H1 (cell line): ENCODE measurements at regions not wholly inside any gene's neighbourhood (a gene's known extent, or its start where the extent isn't known, plus 50 kb on each side); places are given as distances from the start of the nearest gene placed in this dataset.

ENCODE experiments used
- BACH1 ChIP-seq: IDR thresholded peaks from 2 replicates; pipeline ENCODE4 v1.6.1; 2012; ENCODE audit warnings: low read length, improper control_type of control experiment
- CHD1 ChIP-seq: IDR thresholded peaks from 2 replicates; pipeline ENCODE4 v1.6.1; 2012; ENCODE audit warnings: low read depth, low read length, improper control_type of control experiment
- CTBP2 ChIP-seq: IDR thresholded peaks from 2 replicates; pipeline ENCODE4 v1.7.0; 2011; ENCODE audit warnings: borderline replicate concordance, mild to moderate bottlenecking, moderate library complexity, mixed read lengths, low read length; ENCODE audit not compliant: insufficient read depth, insufficient read length
- CTCF ChIP-seq, 3 experiments: IDR thresholded peaks; 1 replicate in 2 of 3; 2 replicates in 1 of 3; pipeline versions ENCODE4 v1.5.1 to v1.6.1; 2011; ENCODE audit warnings: low read length in 3 of 3, mild to moderate bottlenecking in 3 of 3, inconsistent platforms in 2 of 3, low read depth in 1 of 3, moderate library complexity in 1 of 3; ENCODE audit not compliant: insufficient read depth in 1 of 3; ENCODE audit errors: control extremely low read depth in 1 of 3
- EP300 ChIP-seq, 2 experiments: IDR thresholded peaks; 1 replicate in 1 of 2; 2 replicates in 1 of 2; pipeline ENCODE4 v1.6.1; 2011 to 2012; ENCODE audit warnings: low read depth in 2 of 2, low read length in 2 of 2, mild to moderate bottlenecking in 2 of 2, borderline replicate concordance in 1 of 2, inconsistent platforms in 1 of 2, moderate library complexity in 1 of 2
- JUND ChIP-seq: IDR thresholded peaks from 2 replicates; pipeline ENCODE4 v1.6.1; 2011; ENCODE audit warnings: mild to moderate bottlenecking, improper control_type of control experiment, low read length
- POLR2A ChIP-seq, 2 experiments: IDR thresholded peaks; 1 replicate in 1 of 2; 2 replicates in 1 of 2; pipeline ENCODE4 v1.6.1; 2011; ENCODE audit warnings: low read depth in 2 of 2, low read length in 2 of 2, mild to moderate bottlenecking in 2 of 2; ENCODE audit errors: control extremely low read depth in 1 of 2
- POLR2AphosphoS5 ChIP-seq: IDR thresholded peaks from 2 replicates; pipeline ENCODE4 v1.6.1; 2011; ENCODE audit warnings: low read depth, low read length
- SIN3A ChIP-seq, 2 experiments: IDR thresholded peaks in 1 of 2; conservative IDR thresholded peaks in 1 of 2; 2 replicates each; pipeline ENCODE4 v1.6.1; 2011 to 2012; ENCODE audit warnings: low read length in 2 of 2, improper control_type of control experiment in 1 of 2, low read depth in 1 of 2, mild to moderate bottlenecking in 1 of 2
- SUZ12 ChIP-seq: fragments of 200-600 bp; sonication (generic); IDR thresholded peaks from 2 replicates; pipeline ENCODE4 v1.6.1; 2012; ENCODE audit warnings: mild to moderate bottlenecking, inconsistent platforms, low read length, moderate library complexity, mixed read lengths
- USF2 ChIP-seq: IDR thresholded peaks from 2 replicates; pipeline ENCODE4 v1.6.1; 2011; ENCODE audit warnings: low read length, improper control_type of control experiment
- YY1 ChIP-seq: IDR thresholded peaks from 2 replicates; pipeline ENCODE4 v1.6.1; 2011; ENCODE audit warnings: low read depth, mild to moderate bottlenecking, low read length

GRCh38 chr2:189350540-189351209, 90.6 kb upstream of the WDR75 start:
- no peak for TF ChIP-seq EP300 (IDR thresholded peaks at IDR 0.05; ENCODE audit: borderline replicate concordance in 1 of 2, low read depth in 2 of 2, low read length in 2 of 2)
- TF ChIP-seq JUND: no peak
- no peak for TF ChIP-seq POLR2AphosphoS5
- TF ChIP-seq SUZ12: no peak
- TF ChIP-seq YY1: no peak
- TF ChIP-seq CTBP2: no peak
- TF ChIP-seq SIN3A (conservative IDR thresholded peaks at IDR 0.05 in 1 of 2, IDR thresholded peaks at IDR 0.05 in 1 of 2; ENCODE audit: low read depth in 1 of 2, low read length in 2 of 2): no peak
- TF ChIP-seq CHD1: no peak
- no peak for TF ChIP-seq POLR2A (IDR thresholded peaks at IDR 0.05; ENCODE audit: control extremely low read depth in 1 of 2, low read depth in 2 of 2, low read length in 2 of 2)
- TF ChIP-seq CTCF (IDR thresholded peaks at IDR 0.05; ENCODE audit: control extremely low read depth in 1 of 3, insufficient read depth in 1 of 3, low read depth in 1 of 3, low read length in 3 of 3): no peak
- TF ChIP-seq USF2: no peak
- no peak for TF ChIP-seq BACH1
